Endothelial cell of umbilical vein (primary cell): ENCODE measurements at regions not wholly inside any gene's neighbourhood (a gene's known extent, or its start where the extent isn't known, plus 50 kb on each side); places are given as distances from the start of the nearest gene placed in this dataset.

Source experiments
- BruUV-seq: library from RNA; stranded (reverse); fragments of 400-500 nt; replicated peaks from 2 replicates; lab custom pipeline; 2021; lab: Mats Ljungman, UMichigan
- CTCF ChIA-PET: fragments of 300-600, 350-600 bp; sonication (Branson Sonifier 250); formaldehyde crosslinking; loops from one replicate; lab custom pipeline; 2021; ENCODE audit warnings: antibody characterized with exemption, inconsistent platforms; lab: Charles Lee
- POLR2A ChIA-PET: fragments of 300-600, 350-600 bp; sonication (Branson Sonifier 250); formaldehyde crosslinking; loops from one replicate; lab custom pipeline; 2021; ENCODE audit warnings: antibody characterized with exemption, inconsistent platforms; lab: Charles Lee
- DNase-seq: peaks from one replicate; pipeline ENCODE4 v3.0.0-alpha.2; 2011; ENCODE audit warnings: low read depth, low spot score
- FAIRE-seq: peaks from 2 replicates; lab custom pipeline; 2011; peaks lifted over from hg19 to GRCh38; lab: Jason Lieb, UNC
- H2AFZ ChIP-seq: 2 replicates; pipeline ENCODE4 v1.6.0; 2012; ENCODE audit warnings: low read depth, low read length, control low read depth, inconsistent platforms
- H3K27ac ChIP-seq: 2 replicates; pipeline ENCODE4 v1.5.1; 2011; ENCODE audit warnings: low read depth, mild to moderate bottlenecking, control low read depth, low read length, moderate library complexity; ENCODE audit not compliant: insufficient read depth
- H3K27me3 ChIP-seq, 2 experiments: 2 replicates each; pipeline versions ENCODE4 v1.6.0 to v1.6.1; 2011; ENCODE audit warnings: low read length in 2 of 2, mixed read lengths in 1 of 2; ENCODE audit not compliant: control insufficient read depth in 2 of 2, insufficient read depth in 2 of 2
- H3K36me3 ChIP-seq, 2 experiments: 2 replicates in 1 of 2; 3 replicates in 1 of 2; pipeline ENCODE4 v1.5.1; 2011; ENCODE audit warnings: low read length in 2 of 2, mild to moderate bottlenecking in 1 of 2, moderate library complexity in 1 of 2; ENCODE audit not compliant: control insufficient read depth in 2 of 2, insufficient read depth in 2 of 2; ENCODE audit errors: extremely low read depth in 1 of 2
- H3K4me1 ChIP-seq: 3 replicates; pipeline ENCODE4 v1.5.1; 2011; ENCODE audit warnings: mild to moderate bottlenecking, low read length; ENCODE audit not compliant: control insufficient read depth, insufficient read depth; ENCODE audit errors: extremely low read depth
- H3K4me2 ChIP-seq: 2 replicates; pipeline ENCODE4 v1.6.1; 2011; ENCODE audit warnings: low read length, control low read depth, mixed read lengths; ENCODE audit not compliant: insufficient read depth
- H3K4me3 ChIP-seq, 3 experiments: fragments of 200-600 bp in 1 of 3; sonication (generic), shearing (Covaris generic) in 1 of 3; replicated peaks in 1 of 3; 2 replicates each; pipeline ENCODE4 v1.5.1; 2011 to 2016; ENCODE audit warnings: control low read depth in 3 of 3, low read length in 3 of 3, mild to moderate bottlenecking in 2 of 3, inconsistent platforms in 1 of 3, low read depth in 1 of 3, moderate library complexity in 1 of 3; ENCODE audit not compliant: insufficient read depth in 1 of 3
- H3K79me2 ChIP-seq: 2 replicates; pipeline ENCODE4 v1.6.0; 2012; ENCODE audit warnings: low read length, inconsistent platforms; ENCODE audit not compliant: control insufficient read depth, insufficient read depth
- H3K9ac ChIP-seq: replicated peaks from 2 replicates; pipeline ENCODE3; 2011; ENCODE audit warnings: low read length, control low read depth; ENCODE audit not compliant: insufficient read depth; ENCODE audit errors: extremely low read depth
- H3K9me1 ChIP-seq: replicated peaks from 3 replicates; pipeline ENCODE4 v1.6.0; 2011; ENCODE audit warnings: mild to moderate bottlenecking, low read length; ENCODE audit not compliant: control insufficient read depth, insufficient read depth; ENCODE audit errors: extremely low read depth
- H3K9me3 ChIP-seq: replicated peaks from 2 replicates; pipeline ENCODE4 v1.5.1; 2012; ENCODE audit warnings: low read length, inconsistent platforms; ENCODE audit not compliant: control insufficient read depth, insufficient read depth
- H4K20me1 ChIP-seq: replicated peaks from 2 replicates; pipeline ENCODE3; 2011; ENCODE audit warnings: mild to moderate bottlenecking, low read length; ENCODE audit not compliant: control insufficient read depth, insufficient read depth; ENCODE audit errors: extremely low read depth
- CTCF ChIP-seq, 2 donors: IDR thresholded peaks; 1 replicate in 1 of 2; 2 replicates in 1 of 2; pipeline ENCODE4 v1.5.1; 2011; ENCODE audit warnings: low read length in 2 of 2, mild to moderate bottlenecking in 2 of 2, moderate library complexity in 2 of 2, control low read depth in 1 of 2, inconsistent platforms in 1 of 2, low read depth in 1 of 2; ENCODE audit not compliant: insufficient read depth in 1 of 2; ENCODE audit errors: extremely low read depth in 1 of 2
- EZH2 ChIP-seq: IDR thresholded peaks from 2 replicates; pipeline ENCODE4 v1.6.1; 2012; ENCODE audit warnings: borderline replicate concordance, low read depth, mild to moderate bottlenecking, moderate library complexity, low read length, inconsistent platforms; ENCODE audit not compliant: severe bottlenecking
- FOS ChIP-seq: IDR thresholded peaks from 2 replicates; pipeline ENCODE4 v1.6.1; 2011; ENCODE audit warnings: mild to moderate bottlenecking, low read length, moderate library complexity, borderline replicate concordance; ENCODE audit not compliant: insufficient read depth
- GATA2 ChIP-seq: IDR thresholded peaks from 2 replicates; pipeline ENCODE4 v1.7.0; 2011; ENCODE audit warnings: low read depth, mild to moderate bottlenecking, moderate library complexity, mixed read lengths, low read length; ENCODE audit not compliant: insufficient read length, insufficient read depth
- JUN ChIP-seq: IDR thresholded peaks from 2 replicates; pipeline ENCODE4 v1.6.1; 2011; ENCODE audit warnings: borderline replicate concordance, low read depth; ENCODE audit not compliant: insufficient read length, insufficient read depth
- MYC ChIP-seq: IDR thresholded peaks from one replicate; pipeline ENCODE4 v1.6.1; 2011; ENCODE audit warnings: mild to moderate bottlenecking, low read depth, low read length
- POLR2A ChIP-seq: IDR thresholded peaks from 2 replicates; pipeline ENCODE4 v1.6.1; 2012; ENCODE audit warnings: low read depth, mild to moderate bottlenecking, control low read depth, low read length
- POLR2AphosphoS5 ChIP-seq: IDR thresholded peaks from 2 replicates; pipeline ENCODE4 v1.6.1; 2012; ENCODE audit warnings: low read depth, mild to moderate bottlenecking, control low read depth, low read length, moderate library complexity; ENCODE audit not compliant: insufficient read depth
- dilution Hi-C: fragments of 300-500 bp; cut with MboI; formaldehyde crosslinking; loops from one replicate; pipeline ENCODE4 v1.15.0; 2019; ENCODE audit warnings: low sequenced_read_pairs; ENCODE audit not compliant: extremely low pct_ligation_motif_present
- intact Hi-C: fragments of 100-400 bp; cut with micrococcal nuclease; formaldehyde crosslinking; loops from one replicate; pipeline ENCODE4 v1.10.0; 2022
- TF ChIP-seq, protein P1 (sequence below): IDR thresholded peaks from 2 replicates; pipeline ENCODE4 v1.6.1; 2011; ENCODE audit not compliant: insufficient read depth, insufficient read length

DNA sequence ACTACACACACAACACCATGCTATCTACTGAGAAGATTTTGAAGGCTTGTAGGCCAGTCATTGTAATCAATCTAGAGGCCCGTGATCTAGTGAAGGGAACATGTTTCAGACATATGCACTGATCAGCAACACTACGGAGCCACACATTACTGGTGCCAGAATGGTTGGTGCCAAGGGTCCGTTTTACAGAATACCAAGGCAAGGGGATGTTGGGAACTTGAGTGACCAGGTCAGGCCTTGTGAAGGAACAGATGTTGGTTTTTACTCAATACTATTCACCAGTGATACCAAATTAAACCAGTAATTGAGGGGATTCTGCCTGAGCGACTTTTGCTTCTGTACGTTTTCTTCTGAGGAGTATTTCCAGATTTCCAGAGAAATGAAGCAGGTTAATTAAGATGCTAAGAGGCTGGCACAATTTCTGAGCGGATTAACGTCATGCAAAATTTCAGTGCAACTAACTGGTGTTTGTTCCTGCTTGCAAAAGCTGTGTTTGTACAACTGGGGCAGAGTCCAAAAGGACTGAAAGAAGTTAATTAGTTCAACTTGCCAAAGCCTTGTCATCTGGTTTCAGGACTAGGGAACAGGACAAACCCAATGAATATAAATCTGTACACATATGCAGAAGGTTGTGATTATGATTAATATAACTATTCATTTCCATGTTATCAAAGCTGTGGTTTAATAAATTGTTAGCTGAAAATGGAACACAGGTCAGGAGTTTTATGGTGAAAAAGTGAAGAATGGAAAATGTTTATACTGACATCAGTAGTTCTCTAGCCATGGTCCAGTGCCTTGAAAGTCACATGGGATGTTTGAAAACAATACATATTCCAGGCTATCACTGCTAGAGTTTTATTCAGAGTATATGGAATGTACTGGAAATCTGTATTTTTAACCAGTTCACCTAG is 432.1 kb upstream of the DCC start:
- H3K79me2 ChIP-seq = no peaks in the 10 kb centered on the region
- intact Hi-C loops (no loop called here), dilution Hi-C loops (no loop called here)
- H3K9me1 ChIP-seq = no peaks in the 10 kb centered on the region
- BruUV-seq = no TSS peak
- H3K4me1 ChIP-seq = no peaks in the 10 kb centered on the region
- no peak overlapping the region for H3K4me3 ChIP-seq
- DNase-seq = no peak
- no peak overlapping the region for H3K27ac ChIP-seq
- H3K27me3 ChIP-seq = no peaks in the 10 kb centered on the region
- no peak overlapping the region for H3K4me2 ChIP-seq
- H3K9ac ChIP-seq = no peak overlapping the region
- FAIRE-seq = no peak
- no peaks in the 10 kb centered on the region for H4K20me1 ChIP-seq
- CTCF ChIA-PET = no interaction called here
- TF ChIP-seq CTCF (IDR thresholded peaks at IDR 0.05; ENCODE audit: extremely low read depth in 1 of 2, insufficient read depth in 1 of 2, low read depth in 1 of 2, low read length in 2 of 2) (no peak), EZH2 (no peak), FOS (no peak), JUN (no peak), MYC (no peak), GATA2 (no peak), POLR2AphosphoS5 (no peak), POLR2A (no peak)
- TF ChIP-seq, protein P1, sequence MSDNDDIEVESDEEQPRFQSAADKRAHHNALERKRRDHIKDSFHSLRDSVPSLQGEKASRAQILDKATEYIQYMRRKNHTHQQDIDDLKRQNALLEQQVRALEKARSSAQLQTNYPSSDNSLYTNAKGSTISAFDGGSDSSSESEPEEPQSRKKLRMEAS = no peak
- no peaks in the 10 kb centered on the region for H3K36me3 ChIP-seq
- POLR2A ChIA-PET = no interaction called here
- no peak overlapping the region for H2AFZ ChIP-seq
- H3K9me3 ChIP-seq = no peaks in the 10 kb centered on the region
